ENCODE measurements at regions not wholly inside any gene's neighbourhood (a gene's known extent, or its start where the extent isn't known, plus 50 kb on each side); places are given as distances from the start of the nearest gene placed in this dataset.

DNA sequence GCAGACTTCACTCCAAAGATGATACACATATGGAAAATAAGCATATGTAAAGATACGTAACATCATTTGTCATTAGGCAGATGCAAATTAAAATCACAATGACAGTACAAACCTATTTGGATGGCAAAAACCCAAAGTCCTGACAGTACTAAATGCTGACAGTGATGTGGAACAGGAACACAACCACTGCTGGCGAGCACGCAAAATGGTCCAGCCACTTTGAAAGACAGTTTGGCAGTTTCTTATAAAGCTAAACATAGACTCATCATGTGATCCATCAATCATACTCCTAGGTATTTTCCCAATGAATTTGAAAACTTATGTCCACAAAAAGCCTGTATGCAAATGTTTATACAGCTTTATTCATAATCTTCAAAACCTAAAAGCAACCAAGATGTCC is 200.7 kb downstream of the RAMP3 start (continued):
- TF ChIP-seq NPAS2 (CRISPR knock-in tag; IDR thresholded peaks at IDR 0.05; ENCODE audit: borderline replicate concordance) (no peak), FOXP1 (IDR thresholded peaks at IDR 0.05) (no peak), FOXP1 (CRISPR knock-in tag; IDR thresholded peaks at IDR 0.05) (no peak)
- TF ChIP-seq, protein P1, sequence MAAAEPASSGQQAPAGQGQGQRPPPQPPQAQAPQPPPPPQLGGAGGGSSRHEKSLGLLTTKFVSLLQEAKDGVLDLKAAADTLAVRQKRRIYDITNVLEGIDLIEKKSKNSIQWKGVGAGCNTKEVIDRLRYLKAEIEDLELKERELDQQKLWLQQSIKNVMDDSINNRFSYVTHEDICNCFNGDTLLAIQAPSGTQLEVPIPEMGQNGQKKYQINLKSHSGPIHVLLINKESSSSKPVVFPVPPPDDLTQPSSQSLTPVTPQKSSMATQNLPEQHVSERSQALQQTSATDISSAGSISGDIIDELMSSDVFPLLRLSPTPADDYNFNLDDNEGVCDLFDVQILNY (CRISPR knock-in tag; conservative IDR thresholded peaks at IDR 0.05) = no peak
- TF ChIP-seq, protein P2, sequence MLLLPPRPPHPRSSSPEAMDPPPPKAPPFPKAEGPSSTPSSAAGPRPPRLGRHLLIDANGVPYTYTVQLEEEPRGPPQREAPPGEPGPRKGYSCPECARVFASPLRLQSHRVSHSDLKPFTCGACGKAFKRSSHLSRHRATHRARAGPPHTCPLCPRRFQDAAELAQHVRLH (CRISPR knock-in tag; IDR thresholded peaks at IDR 0.05; ENCODE audit: borderline replicate concordance, low read depth) = no peak
- TF ChIP-seq, protein P3, sequence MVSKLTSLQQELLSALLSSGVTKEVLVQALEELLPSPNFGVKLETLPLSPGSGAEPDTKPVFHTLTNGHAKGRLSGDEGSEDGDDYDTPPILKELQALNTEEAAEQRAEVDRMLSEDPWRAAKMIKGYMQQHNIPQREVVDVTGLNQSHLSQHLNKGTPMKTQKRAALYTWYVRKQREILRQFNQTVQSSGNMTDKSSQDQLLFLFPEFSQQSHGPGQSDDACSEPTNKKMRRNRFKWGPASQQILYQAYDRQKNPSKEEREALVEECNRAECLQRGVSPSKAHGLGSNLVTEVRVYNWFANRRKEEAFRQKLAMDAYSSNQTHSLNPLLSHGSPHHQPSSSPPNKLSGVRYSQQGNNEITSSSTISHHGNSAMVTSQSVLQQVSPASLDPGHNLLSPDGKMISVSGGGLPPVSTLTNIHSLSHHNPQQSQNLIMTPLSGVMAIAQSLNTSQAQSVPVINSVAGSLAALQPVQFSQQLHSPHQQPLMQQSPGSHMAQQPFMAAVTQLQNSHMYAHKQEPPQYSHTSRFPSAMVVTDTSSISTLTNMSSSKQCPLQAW (CRISPR knock-in tag; IDR thresholded peaks at IDR 0.05) = no peak

DNA sequence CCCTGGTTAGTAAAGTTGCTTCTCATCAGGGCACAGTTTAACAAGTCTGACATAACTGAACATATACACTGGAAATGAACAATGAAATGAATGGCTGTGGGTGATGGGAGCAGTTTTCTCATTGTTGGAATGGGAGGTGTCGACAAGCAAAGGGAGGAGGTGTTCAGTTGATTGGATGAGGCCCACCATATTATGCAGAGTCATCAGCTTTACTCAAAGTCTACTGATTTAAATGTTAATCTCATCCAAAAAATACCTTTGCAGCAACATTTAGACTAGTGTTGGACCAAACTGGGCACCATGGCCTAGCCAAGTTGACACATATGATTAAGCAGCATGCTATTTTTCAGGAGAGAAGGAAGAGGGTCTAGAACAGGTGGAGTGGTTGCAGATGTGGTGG is 201.7 kb downstream of the RAMP3 start:
- H3K4me2 ChIP-seq (ENCODE audit: low read depth, low read length) = no peak overlapping the region
- DNase-seq (ENCODE audit: low spot score) (no peak), ATAC-seq (no peak), FAIRE-seq (no peak)
- in situ Hi-C loops (cut with HindIII; ENCODE audit: extremely low pct_ligation_motif_present, low pct_unique_long_range_greater_than_20kb) = no loop called here
- no peaks in the 10 kb centered on the region for H4K20me1 ChIP-seq (ENCODE audit: insufficient read depth, low read length)
- H3K36me3 ChIP-seq (replicated peaks in 1 of 2; ENCODE audit: control insufficient read depth in 1 of 2, insufficient read depth in 2 of 2, low read length in 2 of 2) = no peaks in the 10 kb centered on the region
- POLR2A ChIA-PET = no interaction called here
- H3K4me3 ChIP-seq (replicated peaks in 1 of 3; ENCODE audit: insufficient read depth in 1 of 3, low read depth in 2 of 3, low read length in 3 of 3) = no peak overlapping the region
- no TSS peak for BruUV-seq (replicated peaks)
- no peak overlapping the region for H2AFZ ChIP-seq (ENCODE audit: low read length)
- no peaks in the 10 kb centered on the region for H3K79me2 ChIP-seq (ENCODE audit: insufficient read depth, low read length)
- no peak overlapping the region for H3K27ac ChIP-seq (ENCODE audit: extremely low read length, insufficient read depth, low read length)
- no peaks in the 10 kb centered on the region for H3K9me3 ChIP-seq (ENCODE audit: low read length)
- intact Hi-C loops (cut with micrococcal nuclease; ENCODE audit: unreplicated experiment) = no loop called here
- peaks cover 0 to 13% of the 10 kb centered on the region in 2 experiments; a peak in 2 of 5 replicates for H3K27me3 ChIP-seq (ENCODE audit: control insufficient read depth in 1 of 2, insufficient read depth in 2 of 2, low read length in 2 of 2)
- CTCF ChIA-PET (ENCODE audit: low intra/inter-chr PET ratio, low total read pairs) = no interaction called here
- TF ChIP-seq, protein P4, sequence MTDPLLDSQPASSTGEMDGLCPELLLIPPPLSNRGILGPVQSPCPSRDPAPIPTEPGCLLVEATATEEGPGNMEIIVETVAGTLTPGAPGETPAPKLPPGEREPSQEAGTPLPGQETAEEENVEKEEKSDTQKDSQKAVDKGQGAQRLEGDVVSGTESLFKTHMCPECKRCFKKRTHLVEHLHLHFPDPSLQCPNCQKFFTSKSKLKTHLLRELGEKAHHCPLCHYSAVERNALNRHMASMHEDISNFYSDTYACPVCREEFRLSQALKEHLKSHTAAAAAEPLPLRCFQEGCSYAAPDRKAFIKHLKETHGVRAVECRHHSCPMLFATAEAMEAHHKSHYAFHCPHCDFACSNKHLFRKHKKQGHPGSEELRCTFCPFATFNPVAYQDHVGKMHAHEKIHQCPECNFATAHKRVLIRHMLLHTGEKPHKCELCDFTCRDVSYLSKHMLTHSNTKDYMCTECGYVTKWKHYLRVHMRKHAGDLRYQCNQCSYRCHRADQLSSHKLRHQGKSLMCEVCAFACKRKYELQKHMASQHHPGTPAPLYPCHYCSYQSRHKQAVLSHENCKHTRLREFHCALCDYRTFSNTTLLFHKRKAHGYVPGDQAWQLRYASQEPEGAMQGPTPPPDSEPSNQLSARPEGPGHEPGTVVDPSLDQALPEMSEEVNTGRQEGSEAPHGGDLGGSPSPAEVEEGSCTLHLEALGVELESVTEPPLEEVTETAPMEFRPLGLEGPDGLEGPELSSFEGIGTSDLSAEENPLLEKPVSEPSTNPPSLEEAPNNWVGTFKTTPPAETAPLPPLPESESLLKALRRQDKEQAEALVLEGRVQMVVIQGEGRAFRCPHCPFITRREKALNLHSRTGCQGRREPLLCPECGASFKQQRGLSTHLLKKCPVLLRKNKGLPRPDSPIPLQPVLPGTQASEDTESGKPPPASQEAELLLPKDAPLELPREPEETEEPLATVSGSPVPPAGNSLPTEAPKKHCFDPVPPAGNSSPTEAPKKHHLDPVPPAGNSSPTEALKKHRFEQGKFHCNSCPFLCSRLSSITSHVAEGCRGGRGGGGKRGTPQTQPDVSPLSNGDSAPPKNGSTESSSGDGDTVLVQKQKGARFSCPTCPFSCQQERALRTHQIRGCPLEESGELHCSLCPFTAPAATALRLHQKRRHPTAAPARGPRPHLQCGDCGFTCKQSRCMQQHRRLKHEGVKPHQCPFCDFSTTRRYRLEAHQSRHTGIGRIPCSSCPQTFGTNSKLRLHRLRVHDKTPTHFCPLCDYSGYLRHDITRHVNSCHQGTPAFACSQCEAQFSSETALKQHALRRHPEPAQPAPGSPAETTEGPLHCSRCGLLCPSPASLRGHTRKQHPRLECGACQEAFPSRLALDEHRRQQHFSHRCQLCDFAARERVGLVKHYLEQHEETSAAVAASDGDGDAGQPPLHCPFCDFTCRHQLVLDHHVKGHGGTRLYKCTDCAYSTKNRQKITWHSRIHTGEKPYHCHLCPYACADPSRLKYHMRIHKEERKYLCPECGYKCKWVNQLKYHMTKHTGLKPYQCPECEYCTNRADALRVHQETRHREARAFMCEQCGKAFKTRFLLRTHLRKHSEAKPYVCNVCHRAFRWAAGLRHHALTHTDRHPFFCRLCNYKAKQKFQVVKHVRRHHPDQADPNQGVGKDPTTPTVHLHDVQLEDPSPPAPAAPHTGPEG (CRISPR knock-in tag; IDR thresholded peaks at IDR 0.05) = no peak
- TF ChIP-seq MAFF (IDR thresholded peaks at IDR 0.05; ENCODE audit: low read depth, low read length) (peak; percentile 47), MAFK (conservative IDR thresholded peaks at IDR 0.05 in 1 of 2, IDR thresholded peaks at IDR 0.05 in 1 of 2; ENCODE audit: low read length in 2 of 2) (peak; percentile 53 to 72; a peak in 3 of 4 replicates)
- no peaks in the 10 kb centered on the region for H3K4me1 ChIP-seq (ENCODE audit: insufficient read depth, low read length)
- WGBS (ENCODE audit: low lambda C conversion rate) = 0% methylated on average over 1 of the region's 1 CpG
- no peak overlapping the region for H3K9ac ChIP-seq (ENCODE audit: insufficient read depth, low read depth, low read length)
